22Rv1 (cell line): ENCODE measurements at regions not wholly inside any gene's neighbourhood (a gene's known extent, or its start where the extent isn't known, plus 50 kb on each side); places are given as distances from the start of the nearest gene placed in this dataset.

Experiments used
- ZFX ChIP-seq: fragments of 450-650 bp; IDR thresholded peaks from 2 replicates; pipeline ENCODE4 v1.6.1; 2017; ENCODE audit warnings: antibody characterized with exemption, borderline replicate concordance
- TF ChIP-seq, protein P1 (sequence below): fragments of 450-650 bp; IDR thresholded peaks from 2 replicates; pipeline ENCODE4 v1.5.1; 2017; ENCODE audit warnings: mild to moderate bottlenecking

DNA sequence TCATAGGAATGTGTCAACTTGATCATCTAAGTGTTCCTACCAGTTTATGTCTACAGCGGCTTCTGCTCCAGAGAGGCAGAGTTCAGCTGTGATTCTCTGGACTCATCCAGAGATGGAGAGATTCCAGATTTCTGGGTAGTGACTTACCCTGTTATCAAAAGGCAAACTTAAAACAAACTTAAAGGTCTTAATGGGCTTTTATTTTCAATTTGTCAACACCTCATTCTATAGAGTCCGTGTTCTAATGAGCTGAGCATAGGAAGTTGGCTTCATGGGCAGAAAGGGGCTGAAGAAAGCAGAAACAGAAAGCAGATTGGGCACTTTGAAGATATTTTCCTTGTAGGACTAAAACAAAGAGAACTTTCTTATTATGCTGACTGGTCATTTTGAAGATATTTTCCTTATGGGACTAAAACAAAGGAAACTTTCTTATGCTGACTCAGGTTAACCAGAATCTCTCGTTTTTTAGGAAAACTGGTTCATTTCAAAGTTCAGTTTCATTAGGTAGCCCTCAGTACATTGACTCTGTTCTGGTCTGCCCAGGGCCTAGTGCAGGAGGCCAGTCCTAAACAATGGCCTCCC, 185.1 kb downstream of the CDH26 start:
- TF ChIP-seq, protein P1, sequence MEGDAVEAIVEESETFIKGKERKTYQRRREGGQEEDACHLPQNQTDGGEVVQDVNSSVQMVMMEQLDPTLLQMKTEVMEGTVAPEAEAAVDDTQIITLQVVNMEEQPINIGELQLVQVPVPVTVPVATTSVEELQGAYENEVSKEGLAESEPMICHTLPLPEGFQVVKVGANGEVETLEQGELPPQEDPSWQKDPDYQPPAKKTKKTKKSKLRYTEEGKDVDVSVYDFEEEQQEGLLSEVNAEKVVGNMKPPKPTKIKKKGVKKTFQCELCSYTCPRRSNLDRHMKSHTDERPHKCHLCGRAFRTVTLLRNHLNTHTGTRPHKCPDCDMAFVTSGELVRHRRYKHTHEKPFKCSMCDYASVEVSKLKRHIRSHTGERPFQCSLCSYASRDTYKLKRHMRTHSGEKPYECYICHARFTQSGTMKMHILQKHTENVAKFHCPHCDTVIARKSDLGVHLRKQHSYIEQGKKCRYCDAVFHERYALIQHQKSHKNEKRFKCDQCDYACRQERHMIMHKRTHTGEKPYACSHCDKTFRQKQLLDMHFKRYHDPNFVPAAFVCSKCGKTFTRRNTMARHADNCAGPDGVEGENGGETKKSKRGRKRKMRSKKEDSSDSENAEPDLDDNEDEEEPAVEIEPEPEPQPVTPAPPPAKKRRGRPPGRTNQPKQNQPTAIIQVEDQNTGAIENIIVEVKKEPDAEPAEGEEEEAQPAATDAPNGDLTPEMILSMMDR = no peak
- no peak for TF ChIP-seq ZFX
